HCT116 (cell line): ENCODE measurements at regions not wholly inside any gene's neighbourhood (a gene's known extent, or its start where the extent isn't known, plus 50 kb on each side); places are given as distances from the start of the nearest gene placed in this dataset.
"Not testable (repeated sequence)": the region's sequence is repeated elsewhere in the genome, so short reads cannot be mapped to it uniquely, and the experiment has no call there.

ENCODE experiments used
- ATAC-seq: fragments of 200-7000 bp; cut with Tn5 transposase; 2 replicates; pipeline ENCODE4 v1.9.1; 2020; ENCODE audit warnings: mild to moderate bottlenecking, moderate library complexity
- BruUV-seq: library from RNA; stranded (reverse); fragments of 400-500 nt; replicated peaks from 2 replicates; lab custom pipeline; 2021; lab: Mats Ljungman, UMichigan
- CTCF ChIA-PET: fragments of 300-600 bp; sonication (Branson Sonifier 250); formaldehyde crosslinking; loops from one replicate; lab custom pipeline; 2021; ENCODE audit warnings: antibody characterized with exemption; lab: Charles Lee
- POLR2A ChIA-PET: fragments of 300-600, 350-600 bp; sonication (Branson Sonifier 250); formaldehyde crosslinking; loops from one replicate; lab custom pipeline; 2021; ENCODE audit warnings: antibody characterized with exemption; lab: Charles Lee
- RAD21 ChIA-PET, 2 experiments: fragments of 300-600 bp; sonication (Branson Sonifier 250); formaldehyde crosslinking; loops; one replicate each; lab custom pipeline; 2023; ENCODE audit warnings: low total read pairs in 2 of 2; ENCODE audit not compliant: uncharacterized antibody in 2 of 2, unreplicated experiment in 2 of 2, low non-redundant PET in 1 of 2; lab: Charles Lee
- DNase-seq: peaks from one replicate; pipeline ENCODE4 v3.0.0-alpha.2; 2010; ENCODE audit warnings: low read depth, low spot score
- H2AFZ ChIP-seq: fragments of 200-600 bp; shearing (Covaris generic), sonication (generic); 2 replicates; pipeline ENCODE4 v1.6.1; 2017; ENCODE audit warnings: low read depth, mixed run types, mixed read lengths, antibody characterized with exemption, low read length; ENCODE audit not compliant: poor library complexity, severe bottlenecking
- H3K27ac ChIP-seq: 2 replicates; pipeline ENCODE4 v1.5.1; 2012; ENCODE audit warnings: low read depth, low read length
- H3K27me3 ChIP-seq: fragments of 200-600 bp; sonication (generic); 2 replicates; pipeline ENCODE4 v1.6.1; 2016; ENCODE audit warnings: mixed run types, low read length, mixed read lengths; ENCODE audit not compliant: insufficient read depth
- H3K36me3 ChIP-seq, 2 experiments: fragments of 200-500 bp in 1 of 2; fragments of 200-600 bp in 1 of 2; sonication (Bioruptor generic) in 1 of 2; sonication (generic) in 1 of 2; 2 replicates each; pipeline versions ENCODE4 v1.5.1 to v1.6.1; 2014 to 2016; ENCODE audit warnings: low read length in 2 of 2, inconsistent platforms in 1 of 2, mixed read lengths in 1 of 2, mixed run types in 1 of 2; ENCODE audit not compliant: insufficient read depth in 2 of 2, control insufficient read depth in 1 of 2
- H3K4me1 ChIP-seq, 2 experiments: fragments of 200-600 bp in 1 of 2; sonication (generic) in 1 of 2; 2 replicates each; pipeline versions ENCODE4 v1.5.1 to v1.6.1; 2012 to 2017; ENCODE audit warnings: low read length in 2 of 2, inconsistent platforms in 1 of 2, mild to moderate bottlenecking in 1 of 2, mixed read lengths in 1 of 2, mixed run types in 1 of 2, moderate library complexity in 1 of 2; ENCODE audit not compliant: insufficient read depth in 2 of 2, control insufficient read depth in 1 of 2
- H3K4me2 ChIP-seq: fragments of 200-600 bp; sonication (generic); 2 replicates; pipeline ENCODE4 v1.6.1; 2017; ENCODE audit warnings: mixed run types, low read length, mixed read lengths
- H3K4me3 ChIP-seq, 2 experiments: fragments of 200-600 bp in 1 of 2; sonication (generic) in 1 of 2; replicated peaks in 1 of 2; 2 replicates each; pipeline ENCODE4 v1.5.1; 2011 to 2016; ENCODE audit warnings: low read length in 2 of 2, control low read depth in 1 of 2, low read depth in 1 of 2, mild to moderate bottlenecking in 1 of 2, mixed read lengths in 1 of 2, mixed run types in 1 of 2
- H3K79me2 ChIP-seq: fragments of 200-600 bp; sonication (generic); 2 replicates; pipeline ENCODE4 v1.6.1; 2017; ENCODE audit warnings: mild to moderate bottlenecking, mixed run types, low read length, moderate library complexity, mixed read lengths; ENCODE audit not compliant: insufficient read depth
- H3K9ac ChIP-seq: fragments of 200-600 bp; sonication (generic); 2 replicates; pipeline ENCODE4 v1.6.1; 2016; ENCODE audit warnings: low read length, mixed read lengths
- H3K9me2 ChIP-seq: fragments of 200-600 bp; sonication (generic), shearing (Covaris generic); 2 replicates; pipeline ENCODE4 v1.6.1; 2017; ENCODE audit warnings: mixed run types, mild to moderate bottlenecking, moderate library complexity; ENCODE audit not compliant: insufficient read depth
- H3K9me3 ChIP-seq, 2 experiments: fragments of 200-500 bp in 1 of 2; fragments of 200-600 bp in 1 of 2; sonication (Bioruptor generic) in 1 of 2; sonication (generic) in 1 of 2; 2 replicates each; pipeline ENCODE4 v1.6.1; 2014 to 2017; ENCODE audit warnings: low read length in 2 of 2, mixed read lengths in 2 of 2, inconsistent platforms in 1 of 2, low read depth in 1 of 2, mild to moderate bottlenecking in 1 of 2, mixed run types in 1 of 2, moderate library complexity in 1 of 2; ENCODE audit not compliant: control insufficient read depth in 1 of 2, insufficient read depth in 1 of 2
- H4K20me1 ChIP-seq: fragments of 200-600 bp; sonication (generic), shearing (Covaris generic); 2 replicates; pipeline ENCODE4 v1.6.1; 2017; ENCODE audit warnings: mixed run types, mild to moderate bottlenecking, moderate library complexity; ENCODE audit not compliant: insufficient read depth
- CEBPB ChIP-seq: IDR thresholded peaks from 2 replicates; pipeline ENCODE4 v1.6.1; 2012; ENCODE audit warnings: low read depth
- EZH2 ChIP-seq: fragments of 200-600 bp; sonication (generic); IDR thresholded peaks from 2 replicates; pipeline ENCODE4 v1.6.1; 2017; ENCODE audit warnings: antibody characterized with exemption, mixed run types
- POLR2AphosphoS5 ChIP-seq: IDR thresholded peaks from 2 replicates; pipeline ENCODE4 v1.6.1; 2011; ENCODE audit warnings: mild to moderate bottlenecking, low read depth, low read length, moderate library complexity
- SRF ChIP-seq: IDR thresholded peaks from 2 replicates; pipeline ENCODE4 v1.6.1; 2012; ENCODE audit warnings: low read depth
- YY1 ChIP-seq: IDR thresholded peaks from 2 replicates; pipeline ENCODE4 v1.6.1; 2011; ENCODE audit warnings: low read length, low read depth, moderate library complexity, mild to moderate bottlenecking; ENCODE audit not compliant: insufficient replicate concordance; ENCODE audit errors: extremely low read depth
- intact Hi-C: fragments of 100-400 bp; cut with micrococcal nuclease; formaldehyde crosslinking; loops from 2 replicates; pipeline ENCODE4 v1.10.0; 2022
- TF ChIP-seq, protein P1 (sequence below), 3 experiments: fragments of 200-600 bp in 1 of 3; sonication (generic) in 1 of 3; IDR thresholded peaks in 2 of 3; conservative IDR thresholded peaks in 1 of 3; 2 replicates each; pipeline ENCODE4 v1.5.1; 2012 to 2017; ENCODE audit warnings: low read depth in 2 of 3, low read length in 2 of 3, antibody characterized with exemption in 1 of 3, borderline replicate concordance in 1 of 3, control low read depth in 1 of 3, mild to moderate bottlenecking in 1 of 3, mixed read lengths in 1 of 3, mixed run types in 1 of 3, moderate library complexity in 1 of 3; ENCODE audit not compliant: insufficient read depth in 1 of 3

DNA sequence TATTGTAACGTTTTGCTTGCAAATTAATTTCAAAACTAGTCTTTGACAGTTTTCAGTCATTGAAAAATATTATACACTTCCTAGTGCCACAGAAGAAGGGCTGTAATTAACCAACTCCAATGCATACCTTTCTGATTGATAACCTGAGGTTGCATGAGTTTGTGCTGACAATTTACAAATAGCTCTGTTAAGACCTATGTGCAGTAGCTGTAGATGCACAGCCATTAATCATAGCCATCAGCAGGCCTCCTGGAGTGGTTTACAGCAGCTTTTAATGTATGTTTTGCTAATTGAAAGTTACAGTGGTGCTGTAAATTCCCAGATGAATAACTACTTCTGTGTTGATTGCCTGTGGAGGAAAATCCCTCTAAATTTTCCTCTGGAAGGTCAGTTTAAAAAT lies 758.1 kb downstream of the SH3BGRL start (continued):
- TF ChIP-seq YY1 (no peak), POLR2AphosphoS5 (no peak), SRF (no peak), EZH2 (no peak), CEBPB (no peak)
- TF ChIP-seq, protein P1, sequence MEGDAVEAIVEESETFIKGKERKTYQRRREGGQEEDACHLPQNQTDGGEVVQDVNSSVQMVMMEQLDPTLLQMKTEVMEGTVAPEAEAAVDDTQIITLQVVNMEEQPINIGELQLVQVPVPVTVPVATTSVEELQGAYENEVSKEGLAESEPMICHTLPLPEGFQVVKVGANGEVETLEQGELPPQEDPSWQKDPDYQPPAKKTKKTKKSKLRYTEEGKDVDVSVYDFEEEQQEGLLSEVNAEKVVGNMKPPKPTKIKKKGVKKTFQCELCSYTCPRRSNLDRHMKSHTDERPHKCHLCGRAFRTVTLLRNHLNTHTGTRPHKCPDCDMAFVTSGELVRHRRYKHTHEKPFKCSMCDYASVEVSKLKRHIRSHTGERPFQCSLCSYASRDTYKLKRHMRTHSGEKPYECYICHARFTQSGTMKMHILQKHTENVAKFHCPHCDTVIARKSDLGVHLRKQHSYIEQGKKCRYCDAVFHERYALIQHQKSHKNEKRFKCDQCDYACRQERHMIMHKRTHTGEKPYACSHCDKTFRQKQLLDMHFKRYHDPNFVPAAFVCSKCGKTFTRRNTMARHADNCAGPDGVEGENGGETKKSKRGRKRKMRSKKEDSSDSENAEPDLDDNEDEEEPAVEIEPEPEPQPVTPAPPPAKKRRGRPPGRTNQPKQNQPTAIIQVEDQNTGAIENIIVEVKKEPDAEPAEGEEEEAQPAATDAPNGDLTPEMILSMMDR (IDR thresholded peaks at IDR 0.05 in 2 of 3, conservative IDR thresholded peaks at IDR 0.05 in 1 of 3; ENCODE audit: borderline replicate concordance in 1 of 3, insufficient read depth in 1 of 3, low read depth in 2 of 3, low read length in 2 of 3): no peak

DNA sequence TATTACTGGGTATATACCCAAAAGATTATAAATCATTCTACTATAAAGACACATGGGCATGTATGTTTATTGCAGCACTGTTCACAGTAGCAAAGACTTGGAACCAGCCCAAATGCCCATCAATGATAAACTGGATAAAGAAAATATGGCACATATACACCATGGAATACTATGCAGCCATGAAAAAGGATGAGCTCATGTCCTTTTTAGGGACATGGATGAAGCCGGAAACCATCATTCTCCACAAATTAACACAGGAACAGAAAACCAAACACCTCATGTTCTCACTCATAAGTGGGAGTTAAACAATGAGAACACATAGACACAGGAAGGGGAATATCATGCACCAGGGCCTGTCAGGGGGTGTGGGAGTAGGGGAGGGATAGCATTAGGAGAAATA lies 772.5 kb downstream of the SH3BGRL start:
- CTCF ChIA-PET, H3K4me1 ChIP-seq, H3K4me3 ChIP-seq, H3K9ac ChIP-seq, H3K4me2 ChIP-seq, H4K20me1 ChIP-seq, H3K9me3 ChIP-seq, H2AFZ ChIP-seq, intact Hi-C loops, H3K27me3 ChIP-seq, H3K9me2 ChIP-seq, H3K27ac ChIP-seq, ATAC-seq, RAD21 ChIA-PET, POLR2A ChIA-PET, BruUV-seq, H3K36me3 ChIP-seq, DNase-seq, H3K79me2 ChIP-seq: not testable (repeated sequence)
